Mammary epithelial cell (primary cell): ENCODE measurements at regions not wholly inside any gene's neighbourhood (a gene's known extent, or its start where the extent isn't known, plus 50 kb on each side); places are given as distances from the start of the nearest gene placed in this dataset.

ENCODE experiments used
- EZH2 ChIP-seq: IDR thresholded peaks from 2 replicates; pipeline ENCODE4 v1.6.1; 2012; ENCODE audit warnings: low read length, inconsistent platforms, borderline replicate concordance
- TF ChIP-seq, protein P1 (sequence below), 2 donors: IDR thresholded peaks in 1 of 2; conservative IDR thresholded peaks in 1 of 2; 2 replicates each; pipeline ENCODE4 v1.5.1; 2011 to 2012; ENCODE audit warnings: inconsistent platforms in 2 of 2, low read length in 2 of 2, mild to moderate bottlenecking in 2 of 2, control low read depth in 1 of 2, low read depth in 1 of 2; ENCODE audit not compliant: insufficient read depth in 1 of 2; ENCODE audit errors: extremely low read depth in 1 of 2

GRCh38 chr1:116297495-116298212, 75.4 kb upstream of the ATP1A1 start:
- TF ChIP-seq, protein P1, sequence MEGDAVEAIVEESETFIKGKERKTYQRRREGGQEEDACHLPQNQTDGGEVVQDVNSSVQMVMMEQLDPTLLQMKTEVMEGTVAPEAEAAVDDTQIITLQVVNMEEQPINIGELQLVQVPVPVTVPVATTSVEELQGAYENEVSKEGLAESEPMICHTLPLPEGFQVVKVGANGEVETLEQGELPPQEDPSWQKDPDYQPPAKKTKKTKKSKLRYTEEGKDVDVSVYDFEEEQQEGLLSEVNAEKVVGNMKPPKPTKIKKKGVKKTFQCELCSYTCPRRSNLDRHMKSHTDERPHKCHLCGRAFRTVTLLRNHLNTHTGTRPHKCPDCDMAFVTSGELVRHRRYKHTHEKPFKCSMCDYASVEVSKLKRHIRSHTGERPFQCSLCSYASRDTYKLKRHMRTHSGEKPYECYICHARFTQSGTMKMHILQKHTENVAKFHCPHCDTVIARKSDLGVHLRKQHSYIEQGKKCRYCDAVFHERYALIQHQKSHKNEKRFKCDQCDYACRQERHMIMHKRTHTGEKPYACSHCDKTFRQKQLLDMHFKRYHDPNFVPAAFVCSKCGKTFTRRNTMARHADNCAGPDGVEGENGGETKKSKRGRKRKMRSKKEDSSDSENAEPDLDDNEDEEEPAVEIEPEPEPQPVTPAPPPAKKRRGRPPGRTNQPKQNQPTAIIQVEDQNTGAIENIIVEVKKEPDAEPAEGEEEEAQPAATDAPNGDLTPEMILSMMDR (conservative IDR thresholded peaks at IDR 0.05 in 1 of 2, IDR thresholded peaks at IDR 0.05 in 1 of 2; ENCODE audit: extremely low read depth in 1 of 2, insufficient read depth in 1 of 2, low read depth in 1 of 2, low read length in 2 of 2) = no peak
- no peak for TF ChIP-seq EZH2
